HFFc6 (cell line): ENCODE measurements at regions not wholly inside any gene's neighbourhood (a gene's known extent, or its start where the extent isn't known, plus 50 kb on each side); places are given as distances from the start of the nearest gene placed in this dataset.
"Not testable (repeated sequence)": the region's sequence is repeated elsewhere in the genome, so short reads cannot be mapped to it uniquely, and the experiment has no call there.

Source experiments
- DNase-seq: peaks from one replicate; pipeline ENCODE4 v3.0.0-alpha.2; 2018
- H3K27ac Mint-ChIP-seq: 2 replicates; pipeline ENCODE4 v1.8.0; 2020; ENCODE audit warnings: mild to moderate bottlenecking, mixed read lengths
- H3K27me3 Mint-ChIP-seq: 2 replicates; pipeline ENCODE4 v1.8.0; 2021; ENCODE audit warnings: mild to moderate bottlenecking, moderate library complexity, mixed read lengths; ENCODE audit not compliant: insufficient read depth
- H3K36me3 Mint-ChIP-seq: 2 replicates; pipeline ENCODE4 v1.8.0; 2021; ENCODE audit warnings: low read depth, mixed read lengths
- H3K4me1 Mint-ChIP-seq: 2 replicates; pipeline ENCODE4 v1.8.0; 2020; ENCODE audit warnings: low read depth, mixed read lengths
- H3K4me3 Mint-ChIP-seq: 2 replicates; pipeline ENCODE4 v1.8.0; 2020; ENCODE audit warnings: mild to moderate bottlenecking, moderate library complexity, mixed read lengths
- H3K9me3 Mint-ChIP-seq: 2 replicates; pipeline ENCODE4 v1.8.0; 2020; ENCODE audit warnings: mild to moderate bottlenecking, mixed read lengths
- TF ChIP-seq, protein P1 (sequence below): fragments of 200-600 bp; sonication (generic); IDR thresholded peaks from 2 replicates; pipeline ENCODE4 v1.5.0; 2021; ENCODE audit warnings: antibody characterized with exemption, mild to moderate bottlenecking

DNA sequence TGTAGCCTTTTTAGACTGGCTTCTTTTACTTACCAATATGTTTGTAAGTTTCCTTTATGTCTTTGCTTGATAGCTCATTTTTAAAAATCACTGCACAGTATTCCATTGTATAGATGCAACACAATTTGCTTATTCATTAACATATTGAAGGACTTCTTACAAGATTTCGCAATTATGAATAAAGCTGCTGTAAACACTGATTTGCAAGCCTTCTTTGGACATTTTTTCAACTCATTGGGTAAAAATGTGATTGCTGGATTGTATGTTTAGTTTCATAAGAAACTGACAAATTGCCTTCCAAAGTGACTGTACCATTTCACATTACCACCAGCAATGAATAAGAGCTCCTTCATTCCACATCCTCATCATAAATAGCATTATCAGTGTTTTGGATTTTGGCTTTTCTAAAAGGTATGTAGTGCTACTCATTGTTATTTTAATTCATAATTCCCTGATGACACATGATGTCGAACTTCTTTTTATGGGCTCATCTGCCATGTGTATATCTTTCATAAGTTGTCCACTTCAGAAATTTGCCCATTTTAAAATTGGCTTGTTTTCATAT lies 80.7 kb downstream of the TFAP2B start:
- TF ChIP-seq, protein P1, sequence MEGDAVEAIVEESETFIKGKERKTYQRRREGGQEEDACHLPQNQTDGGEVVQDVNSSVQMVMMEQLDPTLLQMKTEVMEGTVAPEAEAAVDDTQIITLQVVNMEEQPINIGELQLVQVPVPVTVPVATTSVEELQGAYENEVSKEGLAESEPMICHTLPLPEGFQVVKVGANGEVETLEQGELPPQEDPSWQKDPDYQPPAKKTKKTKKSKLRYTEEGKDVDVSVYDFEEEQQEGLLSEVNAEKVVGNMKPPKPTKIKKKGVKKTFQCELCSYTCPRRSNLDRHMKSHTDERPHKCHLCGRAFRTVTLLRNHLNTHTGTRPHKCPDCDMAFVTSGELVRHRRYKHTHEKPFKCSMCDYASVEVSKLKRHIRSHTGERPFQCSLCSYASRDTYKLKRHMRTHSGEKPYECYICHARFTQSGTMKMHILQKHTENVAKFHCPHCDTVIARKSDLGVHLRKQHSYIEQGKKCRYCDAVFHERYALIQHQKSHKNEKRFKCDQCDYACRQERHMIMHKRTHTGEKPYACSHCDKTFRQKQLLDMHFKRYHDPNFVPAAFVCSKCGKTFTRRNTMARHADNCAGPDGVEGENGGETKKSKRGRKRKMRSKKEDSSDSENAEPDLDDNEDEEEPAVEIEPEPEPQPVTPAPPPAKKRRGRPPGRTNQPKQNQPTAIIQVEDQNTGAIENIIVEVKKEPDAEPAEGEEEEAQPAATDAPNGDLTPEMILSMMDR = no peak
- H3K9me3 Mint-ChIP-seq = peaks cover 23% of the 10 kb centered on the region
- DNase-seq = no peak
- H3K4me1 Mint-ChIP-seq = no peaks in the 10 kb centered on the region
- H3K27ac Mint-ChIP-seq = no peak overlapping the region
- H3K27me3 Mint-ChIP-seq = no peaks in the 10 kb centered on the region
- H3K4me3 Mint-ChIP-seq = no peak overlapping the region
- no peaks in the 10 kb centered on the region for H3K36me3 Mint-ChIP-seq

DNA sequence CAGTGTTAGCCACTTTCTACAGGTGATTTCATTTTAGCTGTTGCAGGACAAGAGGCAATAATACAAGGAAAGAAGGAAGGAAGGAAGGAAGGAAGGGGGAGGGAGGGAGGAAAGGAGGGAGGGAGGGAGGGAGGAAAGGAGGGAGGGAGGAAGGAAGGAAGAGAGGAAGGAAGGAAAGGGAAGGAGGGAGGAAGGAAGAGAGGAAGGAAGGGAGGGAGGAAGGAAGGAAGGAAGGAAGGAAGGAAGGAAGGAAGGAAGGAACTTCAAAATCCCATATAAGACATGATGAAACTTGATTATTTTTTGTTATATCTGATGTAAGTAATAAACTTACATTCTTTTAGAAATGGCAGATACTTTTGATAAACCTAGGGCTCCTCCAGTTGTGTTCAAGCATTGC lies 83.6 kb downstream of the TFAP2B start:
- Mint-ChIP-seq H3K9me3 (peaks cover 27% of the 10 kb centered on the region), H3K36me3 (no peaks in the 10 kb centered on the region), H3K4me3 (no peak overlapping the region), H3K27me3 (no peaks in the 10 kb centered on the region), H3K27ac (no peak overlapping the region), H3K4me1 (no peaks in the 10 kb centered on the region)
- TF ChIP-seq, protein P1 = no peak
- DNase-seq = no peak

DNA sequence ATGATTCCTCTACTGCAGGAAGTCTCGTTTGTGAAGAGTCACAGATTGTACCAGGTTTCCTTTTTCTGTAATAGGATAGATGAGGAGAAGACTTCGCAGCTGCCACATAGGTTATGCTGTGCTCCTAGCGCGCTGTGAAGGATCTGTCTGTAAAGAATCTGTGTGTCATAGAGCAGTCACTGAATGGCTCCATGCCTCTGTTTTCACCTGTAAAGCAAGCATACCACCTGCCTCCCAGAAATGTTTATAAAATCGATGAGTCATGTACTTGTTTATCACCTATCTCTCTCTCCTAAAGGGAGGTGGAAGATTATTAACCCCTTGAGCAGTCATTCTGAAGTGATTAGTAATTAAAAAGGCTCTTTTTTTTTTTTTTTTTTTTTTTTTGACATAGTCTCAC lies 86.6 kb downstream of the TFAP2B start:
- H3K27ac Mint-ChIP-seq = no peak overlapping the region
- TF ChIP-seq, protein P1 = no peak
- H3K4me3 Mint-ChIP-seq = no peak overlapping the region
- H3K4me1 Mint-ChIP-seq = no peaks in the 10 kb centered on the region
- no peaks in the 10 kb centered on the region for H3K27me3 Mint-ChIP-seq
- peaks cover 16% of the 10 kb centered on the region for H3K9me3 Mint-ChIP-seq
- DNase-seq = no peak
- H3K36me3 Mint-ChIP-seq = no peaks in the 10 kb centered on the region

DNA sequence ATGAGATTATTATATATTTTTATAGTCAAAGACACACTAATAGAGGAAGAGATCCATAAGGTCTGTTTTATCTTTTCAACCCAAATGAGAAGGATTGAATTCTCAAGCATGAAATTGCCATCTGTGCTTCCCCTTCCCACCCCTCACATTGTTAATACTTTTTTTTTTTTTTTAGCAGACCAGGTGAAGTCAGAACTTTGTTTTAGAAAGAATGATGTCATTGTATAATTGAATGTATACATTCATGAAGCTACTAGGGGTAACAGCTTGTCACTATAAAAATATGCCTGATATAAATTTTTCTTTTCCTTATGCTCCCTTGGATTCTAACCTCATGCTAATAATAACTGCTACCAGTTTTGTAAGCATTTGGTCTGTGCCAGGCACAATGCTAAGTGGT lies 88.9 kb downstream of the TFAP2B start:
- Mint-ChIP-seq H3K27me3 (no peaks in the 10 kb centered on the region), H3K27ac (no peak overlapping the region), H3K9me3 (peaks cover 16% of the 10 kb centered on the region), H3K36me3 (no peaks in the 10 kb centered on the region), H3K4me3 (no peak overlapping the region), H3K4me1 (no peaks in the 10 kb centered on the region)
- TF ChIP-seq, protein P1 = no peak
- DNase-seq = no peak

DNA sequence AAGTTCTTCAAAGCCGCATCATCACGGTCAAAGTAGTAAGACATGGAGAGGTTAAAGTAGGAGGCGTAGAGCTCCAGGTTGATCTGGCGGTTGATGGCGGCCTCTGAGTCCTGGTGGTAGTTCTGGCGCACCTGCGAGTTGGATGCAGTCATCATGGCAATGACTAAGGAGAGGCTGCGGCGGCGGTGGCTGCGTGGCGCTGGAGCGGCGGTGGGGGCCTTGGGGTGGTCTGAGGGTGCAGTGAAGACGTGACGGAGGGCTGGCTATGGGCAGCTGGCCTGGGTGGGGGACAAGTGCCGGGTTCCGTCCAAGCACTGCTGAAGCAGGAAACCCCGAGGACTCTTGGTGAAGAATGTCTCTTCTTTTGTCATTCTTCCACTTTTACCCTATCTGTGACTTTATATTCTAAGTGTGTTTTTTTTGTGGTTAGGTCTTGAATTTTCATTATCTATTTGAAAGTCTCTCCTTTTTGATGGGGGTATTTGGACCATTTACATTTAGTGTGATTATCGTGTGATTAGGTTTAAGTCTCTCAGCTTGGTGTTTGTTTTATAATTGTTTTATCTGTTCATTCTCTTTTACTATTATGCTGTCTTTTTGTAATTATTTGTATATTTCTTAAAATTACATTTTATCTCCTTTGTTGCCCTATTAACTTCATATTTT lies 94.6 kb downstream of the TFAP2B start:
- Mint-ChIP-seq H3K36me3 (no peaks in the 10 kb centered on the region), H3K27ac (no peak overlapping the region), H3K27me3 (no peaks in the 10 kb centered on the region), H3K4me3 (no peak overlapping the region), H3K9me3 (peaks cover 12% of the 10 kb centered on the region), H3K4me1 (no peaks in the 10 kb centered on the region)
- TF ChIP-seq, protein P1 = no peak
- no peak for DNase-seq

DNA sequence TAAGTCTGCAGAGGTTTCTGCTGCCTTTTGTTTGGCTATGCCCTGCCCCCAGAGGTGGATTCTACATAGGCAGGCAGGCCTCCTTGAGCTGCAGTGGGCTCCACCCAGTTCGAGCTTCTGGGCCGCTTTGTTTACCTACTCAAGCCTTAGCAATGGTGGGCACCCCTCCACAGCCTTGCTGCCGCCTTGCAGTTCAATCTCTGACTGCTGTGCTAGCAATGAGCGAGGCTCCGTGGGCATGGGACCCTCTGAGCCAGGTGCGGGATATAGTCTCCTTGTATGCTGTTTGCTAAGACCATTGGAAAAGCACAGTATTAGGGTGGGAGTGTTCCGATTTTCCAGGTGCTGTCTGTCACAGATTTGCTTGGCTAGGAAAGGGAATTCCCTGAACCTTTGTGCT lies 102.7 kb downstream of the TFAP2B start:
- peaks cover 32% of the 10 kb centered on the region for H3K9me3 Mint-ChIP-seq
- not testable (repeated sequence) for H3K4me3 Mint-ChIP-seq, H3K27me3 Mint-ChIP-seq, H3K4me1 Mint-ChIP-seq, DNase-seq, H3K36me3 Mint-ChIP-seq, H3K27ac Mint-ChIP-seq
